Lung (tissue), 11 donors: ENCODE measurements at regions not wholly inside any gene's neighbourhood (a gene's known extent, or its start where the extent isn't known, plus 50 kb on each side); places are given as distances from the start of the nearest gene placed in this dataset.

Experiments used
- ATAC-seq: fragments of 200-7000 bp; cut with Tn5 transposase; one replicate; pipeline ENCODE4 v1.9.1; 2020; ENCODE audit warnings: moderate number of reproducible peaks; ENCODE audit not compliant: insufficient read depth, low FRiP score
- DNase-seq, 3 donors: peaks; one replicate each; pipeline ENCODE4 v3.0.0-alpha.2; 2013 to 2017
- H3K27ac ChIP-seq, 2 donors: one replicate each; pipeline ENCODE4 v1.5.1; 2013; ENCODE audit warnings: mild to moderate bottlenecking in 2 of 2, moderate library complexity in 2 of 2, control low read depth in 1 of 2, inconsistent platforms in 1 of 2, low read depth in 1 of 2, low read length in 1 of 2
- H3K27me3 ChIP-seq, 3 donors: one replicate each; pipeline ENCODE4 v1.5.1; 2013; ENCODE audit warnings: low read length in 2 of 3; ENCODE audit not compliant: control insufficient read depth in 3 of 3, insufficient read depth in 3 of 3
- H3K36me3 ChIP-seq, 4 donors: one replicate each; pipeline ENCODE4 v1.5.1; 2013; ENCODE audit warnings: low read length in 4 of 4, mild to moderate bottlenecking in 1 of 4, moderate library complexity in 1 of 4; ENCODE audit not compliant: control insufficient read depth in 4 of 4, insufficient read depth in 4 of 4
- H3K4me1 ChIP-seq, 5 donors: one replicate each; pipeline ENCODE4 v1.5.1; 2013; ENCODE audit warnings: low read length in 5 of 5, mild to moderate bottlenecking in 2 of 5, moderate library complexity in 1 of 5; ENCODE audit not compliant: control insufficient read depth in 5 of 5, insufficient read depth in 5 of 5
- H3K4me3 ChIP-seq: one replicate; pipeline ENCODE4 v1.5.1; 2013; ENCODE audit warnings: mild to moderate bottlenecking, control low read depth, moderate library complexity
- H3K9ac ChIP-seq, 2 donors: one replicate each; pipeline ENCODE4 v1.5.1; 2013; ENCODE audit warnings: low read length in 2 of 2, control low read depth in 1 of 2; ENCODE audit not compliant: insufficient read depth in 1 of 2
- H3K9me3 ChIP-seq, 4 donors: one replicate each; pipeline ENCODE4 v1.5.1; 2013; ENCODE audit warnings: low read length in 3 of 4, mild to moderate bottlenecking in 1 of 4, moderate library complexity in 1 of 4; ENCODE audit not compliant: control insufficient read depth in 4 of 4, insufficient read depth in 3 of 4
- CTCF ChIP-seq: IDR thresholded peaks from 2 replicates; pipeline ENCODE4 v1.5.1; 2012; ENCODE audit warnings: mild to moderate bottlenecking; ENCODE audit errors: control extremely low read depth, extremely low read depth
- WGBS, 2 donors: extraction: QIAGEN DNeasy Blood & Tissue Kit; methylation state at CpG; one replicate each; pipeline ENCODE4 v1.1.7; 2013; 5-methylcytosine and 5-hydroxymethylcytosine counted together
- donor health status: control.
- donor health status: control.
- donor health status: Bipolar disorder and iron deficiency.
- donor health status: healthy.
- donor health status: DM: yes; HTN: yes; CAD: no.

- no peak for DNase-seq
Measured at GRCh38 chr22:47594836-47595521, 832.5 kb downstream of the TBC1D22A start.

GRCh38 chr22:47593911-47594311 lies 831.5 kb downstream of the TBC1D22A start:
- H3K36me3 ChIP-seq = no peaks in the 10 kb centered on the region
- H3K27me3 ChIP-seq = peaks cover 0 to 4% (median 0%) of the 10 kb centered on the region in 3 donors
- no peak overlapping the region for H3K9ac ChIP-seq
- peaks cover 0 to 7% (median 0%) of the 10 kb centered on the region in 5 donors for H3K4me1 ChIP-seq
- no peak overlapping the region for H3K27ac ChIP-seq
- no peak for TF ChIP-seq CTCF
- peaks cover 0 to 10% (median 0%) of the 10 kb centered on the region in 4 donors for H3K9me3 ChIP-seq
- no peak for DNase-seq
- no peak overlapping the region for H3K4me3 ChIP-seq
- ATAC-seq = no peak
- WGBS, 2 donors = 89 to 91% methylated on average over 15 of the region's 15 CpGs

More at GRCh38 chr22:47594836-47595521, 832.5 kb downstream of the TBC1D22A start:
- Histone ChIP-seq H3K9me3 (peaks cover 0 to 8% (median 0%) of the 10 kb centered on the region in 4 donors), H3K27ac (no peak overlapping the region), H3K9ac (no peak overlapping the region), H3K4me3 (no peak overlapping the region), H3K36me3 (no peaks in the 10 kb centered on the region), H3K4me1 (peaks cover 0 to 7% (median 0%) of the 10 kb centered on the region in 5 donors), H3K27me3 (peaks cover 0 to 8% (median 0%) of the 10 kb centered on the region in 3 donors)
- 87 to 89% methylated on average over 6 of the region's 6 CpGs for WGBS, 2 donors
- no peak for ATAC-seq
- no peak for TF ChIP-seq CTCF

GRCh38 chr22:47593291-47593690 lies 830.8 kb downstream of the TBC1D22A start:
- no peaks in the 10 kb centered on the region for H3K36me3 ChIP-seq
- peaks cover 0 to 7% (median 0%) of the 10 kb centered on the region in 5 donors for H3K4me1 ChIP-seq
- ATAC-seq (no peak), DNase-seq (no peak)
- no peak overlapping the region for H3K4me3 ChIP-seq
- H3K27me3 ChIP-seq = peaks cover 0 to 4% (median 0%) of the 10 kb centered on the region in 3 donors
- peaks cover 0 to 8% (median 0%) of the 10 kb centered on the region in 4 donors for H3K9me3 ChIP-seq
- no peak for TF ChIP-seq CTCF
- no peak overlapping the region for H3K27ac ChIP-seq
- WGBS, 2 donors = 86 to 91% methylated on average over 13 of the region's 13 CpGs
- H3K9ac ChIP-seq = no peak overlapping the region
